NT2/D1 (cell line): ENCODE measurements at regions not wholly inside any gene's neighbourhood (a gene's known extent, or its start where the extent isn't known, plus 50 kb on each side); places are given as distances from the start of the nearest gene placed in this dataset.
"Not testable (repeated sequence)": the region's sequence is repeated elsewhere in the genome, so short reads cannot be mapped to it uniquely, and the experiment has no call there.

ENCODE experiments used
- DNase-seq: peaks from one replicate; pipeline ENCODE4 v3.0.0-alpha.2; 2011; ENCODE audit warnings: low read depth, low spot score
- H3K27me3 ChIP-seq: 2 replicates; pipeline ENCODE4 v1.6.0; 2011; ENCODE audit warnings: mild to moderate bottlenecking; ENCODE audit not compliant: insufficient read length, insufficient read depth
- H3K36me3 ChIP-seq: 2 replicates; pipeline ENCODE4 v1.6.1; 2011; ENCODE audit warnings: mild to moderate bottlenecking, low read length, mixed read lengths; ENCODE audit not compliant: insufficient read depth, insufficient read length
- H3K4me1 ChIP-seq: 2 replicates; pipeline ENCODE4 v1.5.1; 2011; ENCODE audit not compliant: insufficient read depth, insufficient read length
- H3K4me3 ChIP-seq: 2 replicates; pipeline ENCODE4 v1.5.1; 2011; ENCODE audit warnings: low read depth; ENCODE audit not compliant: insufficient read length
- H3K9ac ChIP-seq: 2 replicates; pipeline ENCODE4 v1.6.0; 2011; ENCODE audit warnings: low read depth; ENCODE audit not compliant: insufficient read length
- H3K9me3 ChIP-seq: 2 replicates; pipeline ENCODE4 v1.5.1; 2011; ENCODE audit warnings: mild to moderate bottlenecking, low read length; ENCODE audit not compliant: insufficient read depth

DNA sequence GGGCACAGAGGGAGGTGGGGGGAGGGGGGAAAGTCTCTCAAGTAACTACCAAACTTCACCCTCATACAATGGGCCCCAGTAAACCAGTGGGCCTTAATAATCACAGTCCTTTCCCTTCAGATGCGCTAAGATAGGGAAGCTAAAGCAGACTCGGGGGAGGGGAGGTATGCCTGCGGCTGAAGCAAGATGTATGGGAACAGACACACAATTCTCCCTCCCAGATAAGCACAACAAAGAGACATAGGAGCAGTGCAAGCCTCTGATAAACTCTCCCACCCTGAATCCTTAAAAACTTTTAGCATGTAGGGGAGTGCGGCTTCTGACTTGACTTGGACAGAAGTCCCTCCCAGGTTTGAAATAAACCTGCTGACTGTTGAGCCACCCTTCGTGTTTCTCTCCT is 54.7 kb downstream of the PROP1 start:
- H3K4me3 ChIP-seq, H3K4me1 ChIP-seq, H3K36me3 ChIP-seq, DNase-seq, H3K27me3 ChIP-seq, H3K9me3 ChIP-seq, H3K9ac ChIP-seq: not testable (repeated sequence)

DNA sequence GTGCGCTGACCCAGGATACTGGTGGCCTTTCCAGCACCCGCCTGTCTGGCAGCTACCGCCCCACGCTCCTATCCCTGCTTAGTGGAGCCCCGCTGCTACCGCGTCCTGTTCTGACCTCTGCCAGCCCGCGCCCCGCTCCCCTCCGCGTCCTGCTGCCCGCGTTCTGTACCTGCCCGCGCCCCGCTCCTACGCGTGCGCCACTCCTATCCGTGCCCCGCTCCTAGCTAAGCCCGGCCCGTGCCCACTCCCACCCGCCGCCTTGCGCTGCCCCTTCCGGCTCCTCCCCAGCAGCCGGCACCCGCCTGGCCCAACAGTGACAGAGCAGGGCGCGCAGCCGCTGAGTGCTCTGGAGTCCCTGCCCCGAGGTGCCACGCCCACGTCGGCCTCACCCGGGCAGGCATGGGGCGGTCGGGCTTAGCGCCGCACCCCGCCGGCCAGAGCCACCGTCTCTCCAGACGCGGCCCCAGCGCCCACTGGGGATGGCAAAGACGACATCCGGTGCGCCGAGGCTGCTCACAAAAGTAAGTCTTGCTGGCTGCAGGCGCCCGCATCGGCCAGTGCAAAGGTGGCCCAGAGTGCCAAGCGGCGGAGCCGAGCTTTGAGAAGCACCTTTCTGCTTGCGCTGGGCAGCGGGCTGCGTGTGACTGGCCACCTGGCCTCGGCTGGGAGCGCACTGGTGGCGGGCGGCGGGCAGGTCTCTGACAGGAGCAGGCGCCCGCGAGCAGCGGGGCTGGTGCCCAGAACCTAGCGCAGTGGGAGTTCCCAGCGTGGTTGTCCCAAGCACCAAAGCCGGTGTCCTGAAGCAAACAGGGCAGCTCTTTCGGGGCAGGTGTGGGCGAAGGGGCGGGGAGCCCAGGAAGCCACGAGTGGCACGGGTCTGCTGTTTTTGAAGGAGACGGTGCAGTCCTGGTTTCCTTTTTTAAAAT is 56.5 kb downstream of the PROP1 start:
- H3K9me3 ChIP-seq, DNase-seq, H3K4me3 ChIP-seq, H3K4me1 ChIP-seq, H3K9ac ChIP-seq, H3K27me3 ChIP-seq, H3K36me3 ChIP-seq: not testable (repeated sequence)

GRCh38 chr5:177938767-177939166 is 57.3 kb downstream of the PROP1 start:
- not testable (repeated sequence) for H3K36me3 ChIP-seq, H3K4me3 ChIP-seq, DNase-seq, H3K9me3 ChIP-seq, H3K4me1 ChIP-seq, H3K9ac ChIP-seq, H3K27me3 ChIP-seq

DNA sequence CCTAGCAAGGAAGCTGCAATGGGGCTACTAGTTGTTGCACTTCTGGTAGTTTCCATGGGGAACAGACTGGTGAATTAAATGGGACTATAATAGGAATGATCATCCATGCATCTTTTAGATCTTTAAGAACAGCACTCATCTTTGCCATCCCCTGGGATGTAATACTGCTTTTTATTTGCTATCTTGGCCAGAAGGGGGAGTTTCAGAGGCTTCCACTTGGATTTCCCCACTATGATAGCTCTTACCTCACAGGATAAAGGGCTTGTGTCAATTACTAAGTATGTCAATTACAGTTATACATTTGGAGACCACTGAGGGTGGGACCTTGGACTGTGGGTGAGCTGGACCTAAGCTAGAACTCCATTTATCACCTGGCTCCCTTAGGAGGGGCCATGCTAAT is 61.8 kb downstream of the PROP1 start:
- not testable (repeated sequence) for H3K9me3 ChIP-seq, H3K36me3 ChIP-seq, H3K27me3 ChIP-seq, H3K9ac ChIP-seq, DNase-seq, H3K4me3 ChIP-seq, H3K4me1 ChIP-seq

DNA sequence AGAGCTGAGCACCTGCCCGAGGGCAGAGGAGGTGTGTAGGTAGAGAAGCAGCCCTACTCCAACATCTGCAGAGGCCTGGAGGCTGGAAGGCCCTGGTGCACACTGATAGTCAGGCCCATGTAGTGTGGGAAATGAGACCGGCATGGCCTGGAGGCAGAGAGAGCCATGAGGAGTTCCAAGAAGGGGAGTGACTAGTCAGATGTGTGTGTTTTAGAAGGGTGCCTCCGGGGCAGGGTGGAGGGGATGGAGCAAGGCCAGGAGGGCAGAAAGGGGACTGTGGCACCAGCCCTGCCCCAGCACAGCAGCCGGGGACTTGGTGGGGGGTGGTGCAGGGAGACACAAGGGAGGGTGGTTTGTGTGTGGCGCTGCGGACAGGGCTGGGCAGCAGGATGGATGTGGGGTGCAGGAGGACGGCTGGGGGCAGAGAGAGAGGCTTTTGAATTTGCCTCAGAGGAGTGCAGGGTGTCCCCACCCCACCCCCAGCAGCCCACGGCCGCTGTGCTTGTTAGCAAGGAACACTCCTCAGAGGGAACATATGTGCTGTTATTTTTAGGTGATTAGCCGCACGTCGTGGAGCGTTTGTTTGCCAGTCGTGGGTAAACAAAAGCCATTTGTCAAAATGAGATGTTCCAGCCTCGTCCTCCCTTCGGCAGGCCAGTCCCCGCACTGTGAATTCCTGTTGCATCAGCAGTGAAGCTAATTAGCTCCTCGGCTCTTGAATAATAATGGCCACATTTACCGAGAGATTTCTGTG is 65.6 kb downstream of the PROP1 start:
- not testable (repeated sequence) for H3K4me1 ChIP-seq, H3K4me3 ChIP-seq, H3K9me3 ChIP-seq, H3K9ac ChIP-seq, H3K36me3 ChIP-seq, DNase-seq, H3K27me3 ChIP-seq

DNA sequence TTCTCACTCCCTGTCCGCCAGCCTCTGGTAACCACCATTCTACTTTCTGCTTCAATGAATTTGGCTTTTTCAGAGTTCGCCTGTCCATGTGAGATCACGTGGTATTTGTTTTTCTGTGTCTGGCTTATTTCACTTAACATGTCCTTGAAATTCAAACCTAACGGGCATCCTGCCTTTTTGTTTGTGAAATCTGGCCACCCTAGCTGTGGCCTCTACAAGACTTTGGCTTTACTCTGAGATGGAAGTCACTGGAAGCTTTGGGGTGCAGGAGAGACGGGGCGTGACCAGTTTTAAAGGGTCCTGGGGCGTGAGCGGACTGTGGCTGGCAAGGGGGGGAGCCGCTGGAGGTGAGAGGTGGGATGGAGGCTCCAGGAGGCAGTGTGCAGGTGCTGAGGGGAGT is 66.4 kb downstream of the PROP1 start:
- H3K4me3 ChIP-seq, DNase-seq, H3K36me3 ChIP-seq, H3K27me3 ChIP-seq, H3K9ac ChIP-seq, H3K4me1 ChIP-seq, H3K9me3 ChIP-seq: not testable (repeated sequence)

DNA sequence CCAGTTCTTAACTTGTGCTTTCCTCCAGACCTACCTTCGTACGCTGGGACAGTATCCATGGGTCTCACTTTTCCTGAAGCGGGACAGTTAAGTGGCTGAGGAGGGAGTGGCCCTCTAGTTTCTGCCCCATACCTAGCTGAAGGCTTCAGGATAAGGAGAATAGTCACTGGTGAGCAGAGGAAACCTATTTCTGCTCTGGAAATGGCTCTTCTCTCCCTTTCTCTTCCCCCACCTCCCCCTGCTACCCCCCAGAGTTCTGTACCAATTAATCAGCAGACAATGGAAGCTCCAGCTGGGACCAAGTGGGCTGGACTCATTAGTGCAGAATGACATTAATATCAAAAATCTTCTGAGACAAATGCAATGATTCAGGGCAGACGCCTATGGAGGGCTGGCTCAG is 68.5 kb downstream of the PROP1 start:
- DNase-seq, H3K9ac ChIP-seq, H3K4me1 ChIP-seq, H3K4me3 ChIP-seq, H3K9me3 ChIP-seq, H3K27me3 ChIP-seq, H3K36me3 ChIP-seq: not testable (repeated sequence)

- H3K9me3 ChIP-seq, H3K4me3 ChIP-seq, DNase-seq, H3K9ac ChIP-seq, H3K36me3 ChIP-seq, H3K4me1 ChIP-seq, H3K27me3 ChIP-seq: not testable (repeated sequence)
Measured at GRCh38 chr5:177924577-177924976, 71.5 kb downstream of the PROP1 start.

DNA sequence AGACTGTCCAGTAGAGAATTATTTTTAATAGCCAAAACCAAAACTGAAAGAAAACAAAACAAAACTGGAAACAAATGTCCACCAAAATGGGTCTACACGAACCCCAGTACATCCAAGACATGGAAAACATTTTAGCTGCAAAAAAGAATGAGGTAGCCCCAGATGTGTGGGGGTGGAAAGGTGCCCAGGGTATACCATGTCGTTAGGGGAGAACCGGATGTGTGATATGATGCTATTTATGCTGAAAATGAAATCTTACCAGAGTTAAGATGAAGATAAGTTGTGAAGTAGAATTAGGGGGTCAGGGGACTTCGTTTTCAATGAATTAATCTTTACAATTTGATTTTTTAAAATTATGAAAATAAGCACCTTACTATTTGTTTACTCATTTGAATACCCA is 72.2 kb downstream of the PROP1 start:
- H3K4me1 ChIP-seq, H3K27me3 ChIP-seq, H3K36me3 ChIP-seq, H3K9me3 ChIP-seq, H3K4me3 ChIP-seq, H3K9ac ChIP-seq, DNase-seq: not testable (repeated sequence)

GRCh38 chr5:177923189-177923588 is 72.9 kb downstream of the PROP1 start:
- H3K27me3 ChIP-seq, H3K4me1 ChIP-seq, H3K9me3 ChIP-seq, DNase-seq, H3K36me3 ChIP-seq, H3K4me3 ChIP-seq, H3K9ac ChIP-seq: not testable (repeated sequence)

DNA sequence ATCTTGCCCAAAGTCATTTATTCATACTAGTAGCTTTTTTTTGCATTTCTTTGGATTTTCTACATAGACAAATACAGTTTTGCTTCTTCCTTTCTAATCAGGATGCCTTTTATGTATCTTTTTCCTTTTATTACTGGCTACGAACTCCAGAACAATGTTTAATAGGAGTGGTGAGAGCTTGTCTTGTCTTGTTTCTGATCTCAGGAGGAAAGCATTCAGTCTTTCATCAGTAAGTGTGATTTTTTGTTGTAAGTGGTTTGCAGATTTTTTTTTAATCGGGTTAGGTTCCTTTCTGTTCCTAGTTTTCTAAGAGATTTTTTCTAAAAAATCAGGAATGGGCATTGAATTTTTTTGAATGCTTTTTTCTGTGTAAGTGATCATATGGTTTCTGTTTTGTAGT is 86.8 kb downstream of the PROP1 start:
- H3K9me3 ChIP-seq, DNase-seq, H3K27me3 ChIP-seq, H3K4me1 ChIP-seq, H3K4me3 ChIP-seq, H3K36me3 ChIP-seq, H3K9ac ChIP-seq: not testable (repeated sequence)

DNA sequence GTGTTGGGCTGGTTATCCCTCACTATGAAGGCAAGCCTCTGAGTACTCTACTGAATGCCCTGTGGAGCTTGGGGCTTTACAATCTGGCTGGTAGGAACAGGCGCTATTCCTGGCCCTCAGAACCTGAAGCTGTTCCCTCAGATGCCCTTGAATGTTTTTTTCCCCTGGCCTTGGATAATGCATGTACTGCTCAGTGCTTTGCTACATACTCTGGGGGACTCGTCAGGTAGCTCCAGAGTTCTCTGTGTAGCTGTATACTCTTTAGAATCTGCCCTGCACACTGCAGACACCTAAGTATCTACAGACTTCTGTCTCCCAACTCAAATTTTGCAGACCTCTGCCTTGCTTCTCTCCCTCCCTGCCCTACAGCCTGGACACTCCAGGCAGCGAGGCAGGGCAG is 93.2 kb downstream of the PROP1 start:
- H3K4me3 ChIP-seq, H3K4me1 ChIP-seq, H3K36me3 ChIP-seq, H3K9me3 ChIP-seq, H3K9ac ChIP-seq, H3K27me3 ChIP-seq, DNase-seq: not testable (repeated sequence)
